Left forelimb (tissue), 1 donor: ENCODE measurements at regions not wholly inside any gene's neighbourhood (a gene's known extent, or its start where the extent isn't known, plus 50 kb on each side); places are given as distances from the start of the nearest gene placed in this dataset.
"Not testable (repeated sequence)": the region's sequence is repeated elsewhere in the genome, so short reads cannot be mapped to it uniquely, and the experiment has no call there.

Experiments used
- DNase-seq: peaks from one replicate; pipeline ENCODE4 v3.0.0-alpha.2; 2018; ENCODE audit warnings: low spot score

- DNase-seq: not testable (repeated sequence)
Observed at GRCh38 chr10:46095943-46096342, 49.9 kb upstream of the MSMB start.

DNA sequence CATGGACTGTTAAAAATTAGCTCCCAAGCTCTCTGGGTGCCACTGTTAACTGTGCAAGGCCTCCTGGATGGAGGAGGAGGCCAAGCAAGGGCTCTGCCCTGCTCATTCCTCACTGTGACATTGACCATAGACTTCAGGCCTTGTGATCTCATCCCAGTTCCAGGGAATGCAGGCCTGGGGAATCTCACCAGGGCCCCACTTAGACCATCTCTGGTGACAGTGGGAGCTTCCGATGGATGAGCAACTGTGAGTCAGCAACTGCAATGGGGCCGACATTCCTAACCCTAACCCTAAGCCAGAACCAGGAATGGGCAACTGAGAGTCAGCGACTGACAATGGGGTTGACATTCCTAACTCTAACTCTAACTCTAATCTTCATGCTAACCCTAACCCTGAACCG lies 50.4 kb upstream of the MSMB start:
- DNase-seq: no peak

DNA sequence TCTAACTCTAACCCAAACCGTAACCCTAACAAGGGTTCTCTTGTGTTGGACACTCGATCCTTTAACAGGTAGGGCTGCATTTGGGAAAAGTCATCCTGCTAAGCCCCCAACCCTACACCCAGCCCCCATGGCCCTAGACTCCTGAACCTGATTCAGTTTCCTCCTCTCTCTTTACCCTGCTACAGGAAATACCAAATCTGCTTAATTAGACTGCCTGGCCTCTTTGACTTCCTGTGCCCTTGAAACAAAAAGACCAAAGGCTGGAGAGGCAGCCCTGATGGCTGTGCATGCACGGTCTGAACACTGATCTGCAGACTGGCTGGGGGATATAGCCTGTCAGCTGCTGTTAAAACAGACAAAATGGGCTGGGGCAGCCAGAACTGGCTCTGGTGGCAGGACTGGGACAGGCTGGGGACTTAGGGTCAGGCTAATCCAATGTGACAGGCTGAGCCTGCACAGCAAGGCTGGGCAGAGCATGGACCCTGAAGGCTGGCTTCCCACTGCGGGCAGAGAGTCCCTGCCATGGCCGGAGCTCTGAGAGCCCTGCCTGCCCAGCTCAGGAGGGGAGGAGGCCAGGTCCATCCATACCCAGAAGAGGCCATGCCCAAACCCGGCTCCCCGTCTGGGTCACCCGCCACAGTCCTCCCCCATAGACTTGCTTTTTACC lies 51.0 kb upstream of the MSMB start:
- DNase-seq: no peak

GRCh38 chr10:46097576-46098317 lies 51.7 kb upstream of the MSMB start:
- DNase-seq: no peak

GRCh38 chr10:46098386-46098785 lies 52.3 kb upstream of the MSMB start:
- DNase-seq: no peak

- DNase-seq: not testable (repeated sequence)
Observed at GRCh38 chr10:46098925-46099324, 52.9 kb upstream of the MSMB start.

DNA sequence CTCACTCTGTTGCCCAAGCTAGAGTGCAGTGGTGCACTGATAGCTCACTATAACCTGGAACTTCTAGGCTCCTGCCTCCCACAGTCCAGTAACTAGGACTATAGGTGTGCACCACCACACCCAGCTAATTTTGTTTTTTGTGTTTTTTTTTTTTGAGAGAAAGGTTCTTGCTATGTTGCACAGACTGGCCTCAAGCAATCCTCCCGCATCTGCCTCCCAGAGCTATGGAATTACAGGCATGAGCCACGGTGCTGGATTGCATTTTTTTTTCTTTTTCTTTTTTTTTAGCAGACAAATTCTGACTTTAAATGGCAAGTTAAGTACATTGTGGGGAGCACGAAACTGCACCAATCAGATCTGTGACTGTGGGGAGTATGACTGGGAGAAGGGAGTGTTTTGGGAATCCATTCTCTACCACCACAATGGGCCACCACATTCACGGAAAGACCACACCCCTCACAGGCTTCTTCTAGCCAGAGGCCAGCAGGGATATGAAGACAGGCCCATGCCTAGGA lies 58.1 kb upstream of the MSMB start:
- DNase-seq: no peak

DNA sequence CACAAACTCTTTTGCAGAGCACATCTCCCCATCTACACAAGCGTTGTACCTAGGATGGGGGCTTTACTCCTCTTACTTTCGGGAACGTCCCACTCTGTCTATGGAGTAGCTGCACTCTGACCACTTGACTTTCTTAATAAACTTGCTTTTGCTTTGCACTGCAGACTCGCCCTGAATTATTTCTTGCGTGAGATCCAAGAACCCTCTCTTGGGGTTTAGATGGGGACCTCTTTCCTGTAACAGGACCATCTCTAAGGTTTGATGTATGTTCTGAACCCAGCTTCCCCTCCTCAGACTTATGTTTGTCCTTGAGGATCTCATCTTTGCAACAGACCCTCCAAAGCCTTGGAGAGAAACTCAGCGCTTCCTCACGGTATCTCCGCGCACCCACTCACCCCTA lies 59.3 kb upstream of the MSMB start:
- DNase-seq: not testable (repeated sequence)

DNA sequence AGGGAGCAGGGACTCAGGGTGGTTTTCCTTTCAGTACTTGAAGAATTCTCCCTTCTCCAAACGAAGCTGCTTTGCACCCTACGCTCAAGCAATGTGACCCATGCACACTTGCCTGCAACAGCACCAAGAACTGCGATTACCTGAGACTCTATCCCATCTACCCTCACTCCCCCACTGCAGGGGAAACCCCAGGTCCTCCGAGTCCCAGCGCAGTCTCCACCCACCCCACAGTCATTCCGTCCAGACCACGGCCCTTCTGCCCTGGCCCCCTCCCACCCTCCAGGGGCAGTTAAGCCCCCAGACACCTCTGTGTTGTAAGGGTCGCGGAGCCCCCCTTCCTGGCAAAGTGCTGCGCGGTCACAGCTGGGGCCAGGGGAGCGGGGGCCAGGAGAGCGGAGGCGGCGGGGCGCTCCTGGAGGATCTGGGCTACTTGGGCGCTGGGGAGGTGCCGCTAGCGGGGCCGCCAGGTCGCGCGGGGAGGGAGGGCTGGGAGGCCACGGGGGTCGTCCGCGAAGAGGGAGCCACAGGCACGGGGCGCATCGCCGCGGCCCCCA lies 59.9 kb upstream of the MSMB start:
- not testable (repeated sequence) for DNase-seq

- no peak for DNase-seq
Observed at GRCh38 chr10:46106410-46107255, 60.6 kb upstream of the MSMB start.

DNA sequence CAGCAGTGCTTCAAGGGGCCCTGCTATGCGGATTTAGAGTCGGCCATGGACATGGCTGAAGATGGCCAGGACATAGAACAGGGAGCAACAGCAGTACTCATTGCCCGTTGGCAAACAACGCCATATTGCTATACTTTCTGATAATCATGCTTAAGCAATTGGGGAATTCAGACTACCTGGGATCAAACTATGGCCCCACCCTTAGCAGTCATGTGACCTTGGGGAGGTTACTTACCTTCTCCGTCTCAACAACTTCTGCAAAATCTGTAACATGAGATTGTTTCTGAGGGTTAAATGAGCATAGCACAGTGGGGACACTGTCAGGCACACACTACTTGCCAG lies 62.1 kb upstream of the MSMB start:
- not testable (repeated sequence) for DNase-seq

- not testable (repeated sequence) for DNase-seq
Observed at GRCh38 chr10:46154271-46154670, 108.2 kb upstream of the MSMB start.

DNA sequence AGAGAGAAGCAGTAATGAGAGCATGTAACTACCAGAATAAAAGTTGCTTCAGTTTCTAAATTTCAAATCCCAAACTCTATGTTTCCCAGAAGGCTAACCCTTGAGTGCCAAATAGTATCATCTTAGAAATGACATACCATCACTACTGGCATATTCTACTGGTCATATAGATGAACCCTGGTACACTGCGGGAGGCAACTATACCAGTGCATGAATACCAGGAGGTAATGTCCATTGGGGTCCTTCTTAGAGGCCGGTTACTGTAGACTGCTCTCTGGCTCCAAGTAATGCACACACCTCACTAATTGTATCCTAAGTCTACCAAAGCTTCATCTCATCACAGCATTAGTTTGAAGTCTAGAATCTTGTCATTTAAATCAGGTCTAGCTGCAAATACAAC lies 108.6 kb upstream of the MSMB start:
- not testable (repeated sequence) for DNase-seq

GRCh38 chr10:46156866-46157265 lies 110.8 kb upstream of the MSMB start:
- DNase-seq: not testable (repeated sequence)

DNA sequence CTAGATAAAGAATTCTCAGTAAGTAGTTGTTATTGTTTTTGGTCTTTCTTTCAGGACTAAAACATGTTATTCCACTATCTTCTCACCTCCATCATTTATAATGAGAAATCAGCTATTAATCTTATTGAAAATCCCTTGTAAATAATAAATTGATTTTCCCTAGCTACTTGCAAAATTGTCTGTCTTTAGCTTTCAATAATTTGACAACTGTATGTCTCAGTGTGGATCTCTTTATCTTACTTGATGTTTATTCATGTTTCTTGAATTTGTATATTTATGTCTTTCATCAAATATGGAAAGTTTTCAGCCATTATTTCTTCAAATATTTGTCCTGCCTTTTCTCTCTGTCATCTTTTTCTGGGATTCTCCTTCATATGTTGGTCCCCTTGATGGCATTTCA lies 117.1 kb upstream of the ANTXRL start:
- DNase-seq: no peak

DNA sequence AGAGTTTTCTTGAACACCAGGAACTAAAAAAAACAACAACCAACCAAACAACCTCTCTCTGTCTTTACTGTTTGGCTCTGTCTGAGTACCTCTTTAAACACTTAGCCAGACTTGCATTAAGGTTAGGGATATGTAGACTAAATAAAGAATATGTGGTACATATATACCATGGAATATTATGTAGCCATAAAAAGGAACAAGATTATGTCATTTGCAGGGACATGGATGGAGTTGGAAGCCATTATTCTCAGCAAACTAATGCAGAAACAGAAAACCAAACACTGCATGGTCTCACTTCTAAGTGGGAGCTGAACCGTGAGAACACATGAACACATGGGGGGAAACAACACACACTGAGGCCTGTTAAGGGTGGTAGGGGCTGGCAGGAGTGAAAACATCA lies 116.0 kb upstream of the ANTXRL start:
- DNase-seq: no peak

- no peak for DNase-seq
Observed at GRCh38 chr10:46171661-46172060, 115.1 kb upstream of the ANTXRL start.

DNA sequence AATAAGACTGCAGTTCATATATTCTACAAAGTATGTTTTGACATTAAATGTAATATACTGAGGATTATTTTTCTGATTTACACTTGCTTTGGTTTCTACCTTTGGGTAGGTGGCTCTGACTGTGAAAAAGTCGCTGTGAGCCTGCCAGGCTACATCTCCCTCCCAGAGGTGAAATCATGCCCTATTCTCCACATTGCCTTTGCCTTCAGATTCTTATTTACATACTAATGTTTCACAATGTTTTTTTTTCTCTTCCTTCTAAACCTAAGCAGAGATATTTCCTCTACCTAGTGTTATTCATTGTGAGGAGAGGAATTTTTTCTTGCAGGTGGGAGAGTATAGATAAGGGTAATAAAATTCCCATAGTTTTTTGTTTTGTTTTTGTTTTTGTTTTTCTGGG lies 111.5 kb upstream of the ANTXRL start:
- no peak for DNase-seq

- no peak for DNase-seq
Observed at GRCh38 chr10:46175831-46176230, 111.0 kb upstream of the ANTXRL start.

DNA sequence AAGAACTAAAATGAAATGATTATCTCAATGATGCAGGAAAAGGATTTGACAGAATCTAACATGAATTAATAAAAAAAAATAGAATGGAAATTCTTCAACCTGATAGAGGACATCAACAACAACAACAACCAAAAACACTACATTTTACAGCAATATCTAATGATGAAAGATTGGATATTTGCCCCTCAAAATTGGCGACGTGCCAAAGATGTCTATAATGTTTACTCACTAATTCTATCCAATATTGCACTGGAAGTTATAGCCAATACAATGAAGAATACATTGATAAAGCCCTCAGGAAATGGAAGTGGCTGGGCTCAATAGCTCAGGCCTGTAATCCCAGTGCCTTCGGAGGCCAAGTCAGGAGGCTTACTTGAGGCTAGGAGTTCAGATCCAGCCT lies 99.4 kb upstream of the ANTXRL start:
- DNase-seq: not testable (repeated sequence)

GRCh38 chr10:46197050-46197449 lies 89.7 kb upstream of the ANTXRL start:
- DNase-seq: no peak

DNA sequence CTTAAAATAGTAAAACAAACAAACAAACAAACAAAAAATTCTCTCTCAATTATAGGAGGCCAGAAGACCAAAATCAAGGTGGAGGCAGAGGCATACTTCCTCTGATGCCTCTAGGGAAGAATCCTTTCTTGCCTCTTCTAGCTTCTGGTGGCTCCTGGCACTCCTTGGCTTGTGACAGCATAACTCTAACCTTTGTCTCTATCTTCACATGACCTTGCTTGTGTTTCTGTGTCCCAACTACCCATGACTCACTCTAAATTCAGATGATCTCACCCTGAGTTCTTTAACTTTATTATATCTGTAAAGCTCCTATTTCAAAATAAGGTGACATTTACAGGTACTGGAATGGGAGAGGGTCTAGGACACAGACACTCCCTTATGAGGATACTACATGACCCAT lies 88.3 kb upstream of the ANTXRL start:
- no peak for DNase-seq
